DND-41 (cell line): ENCODE measurements at regions not wholly inside any gene's neighbourhood (a gene's known extent, or its start where the extent isn't known, plus 50 kb on each side); places are given as distances from the start of the nearest gene placed in this dataset.

Experiments
- EZH2 ChIP-seq: IDR thresholded peaks from 3 replicates; pipeline ENCODE4 v1.6.1; 2012; ENCODE audit warnings: borderline replicate concordance, low read depth, mild to moderate bottlenecking, moderate library complexity, low read length, inconsistent platforms; ENCODE audit not compliant: severe bottlenecking
- TF ChIP-seq, protein P1 (sequence below): IDR thresholded peaks from 2 replicates; pipeline ENCODE4 v1.5.1; 2012; ENCODE audit warnings: borderline replicate concordance, low read length, moderate library complexity, mild to moderate bottlenecking; ENCODE audit not compliant: poor library complexity, severe bottlenecking; ENCODE audit errors: extremely low read depth

- TF ChIP-seq, protein P1, sequence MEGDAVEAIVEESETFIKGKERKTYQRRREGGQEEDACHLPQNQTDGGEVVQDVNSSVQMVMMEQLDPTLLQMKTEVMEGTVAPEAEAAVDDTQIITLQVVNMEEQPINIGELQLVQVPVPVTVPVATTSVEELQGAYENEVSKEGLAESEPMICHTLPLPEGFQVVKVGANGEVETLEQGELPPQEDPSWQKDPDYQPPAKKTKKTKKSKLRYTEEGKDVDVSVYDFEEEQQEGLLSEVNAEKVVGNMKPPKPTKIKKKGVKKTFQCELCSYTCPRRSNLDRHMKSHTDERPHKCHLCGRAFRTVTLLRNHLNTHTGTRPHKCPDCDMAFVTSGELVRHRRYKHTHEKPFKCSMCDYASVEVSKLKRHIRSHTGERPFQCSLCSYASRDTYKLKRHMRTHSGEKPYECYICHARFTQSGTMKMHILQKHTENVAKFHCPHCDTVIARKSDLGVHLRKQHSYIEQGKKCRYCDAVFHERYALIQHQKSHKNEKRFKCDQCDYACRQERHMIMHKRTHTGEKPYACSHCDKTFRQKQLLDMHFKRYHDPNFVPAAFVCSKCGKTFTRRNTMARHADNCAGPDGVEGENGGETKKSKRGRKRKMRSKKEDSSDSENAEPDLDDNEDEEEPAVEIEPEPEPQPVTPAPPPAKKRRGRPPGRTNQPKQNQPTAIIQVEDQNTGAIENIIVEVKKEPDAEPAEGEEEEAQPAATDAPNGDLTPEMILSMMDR = no peak
- TF ChIP-seq EZH2 = no peak
Measured at GRCh38 chr5:56328753-56329560, 95.8 kb upstream of the ANKRD55 start.
